NOMO-1 treated with dmso at 0.1 percent for 144 hours (cell line): ENCODE measurements at regions not wholly inside any gene's neighbourhood (a gene's known extent, or its start where the extent isn't known, plus 50 kb on each side); places are given as distances from the start of the nearest gene placed in this dataset.

Source experiments
- DNase-seq: peaks from one replicate; lab custom pipeline; 2025; ENCODE audit not compliant: unreplicated experiment; lab: John Stamatoyannopoulos, UW

DNA sequence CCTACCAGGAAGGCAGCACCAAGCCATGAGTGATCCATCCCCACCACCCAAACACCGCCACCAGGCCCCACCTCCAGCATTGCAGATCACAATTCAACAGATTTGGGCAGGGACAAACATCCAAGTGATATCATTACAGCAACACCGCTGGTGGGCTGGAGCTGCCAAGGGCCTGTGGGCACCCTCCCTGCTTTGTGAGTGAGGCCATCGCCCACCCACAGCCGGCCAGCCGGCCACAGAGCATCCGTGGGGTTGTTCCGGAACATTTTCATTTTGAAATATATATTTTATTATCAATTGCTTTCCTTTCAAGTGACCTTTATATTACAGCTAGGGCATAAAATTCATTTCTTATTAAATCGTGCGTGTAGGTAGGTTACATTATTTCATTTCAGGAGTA lies 286.0 kb upstream of the CDH4 start:
- DNase-seq: no peak

DNA sequence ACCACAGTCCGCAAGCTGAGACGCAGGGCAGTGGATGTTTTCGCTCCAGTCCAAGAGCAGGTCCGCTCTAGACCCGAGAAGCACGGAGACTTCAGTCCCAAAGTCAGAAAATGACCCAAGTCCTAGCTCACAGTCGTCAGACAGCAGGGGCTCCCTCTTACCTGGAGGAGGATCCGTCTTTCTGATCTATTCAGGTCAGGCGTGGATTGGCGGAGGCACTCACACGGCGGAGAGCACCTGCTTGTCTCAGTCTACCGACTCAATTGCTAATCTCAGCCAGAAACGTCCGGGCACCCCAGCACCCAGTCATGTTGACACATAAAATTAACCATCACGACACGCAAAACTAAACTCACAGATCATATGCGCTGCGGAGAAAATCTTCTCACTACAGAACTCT lies 285.3 kb upstream of the CDH4 start:
- no peak for DNase-seq

DNA sequence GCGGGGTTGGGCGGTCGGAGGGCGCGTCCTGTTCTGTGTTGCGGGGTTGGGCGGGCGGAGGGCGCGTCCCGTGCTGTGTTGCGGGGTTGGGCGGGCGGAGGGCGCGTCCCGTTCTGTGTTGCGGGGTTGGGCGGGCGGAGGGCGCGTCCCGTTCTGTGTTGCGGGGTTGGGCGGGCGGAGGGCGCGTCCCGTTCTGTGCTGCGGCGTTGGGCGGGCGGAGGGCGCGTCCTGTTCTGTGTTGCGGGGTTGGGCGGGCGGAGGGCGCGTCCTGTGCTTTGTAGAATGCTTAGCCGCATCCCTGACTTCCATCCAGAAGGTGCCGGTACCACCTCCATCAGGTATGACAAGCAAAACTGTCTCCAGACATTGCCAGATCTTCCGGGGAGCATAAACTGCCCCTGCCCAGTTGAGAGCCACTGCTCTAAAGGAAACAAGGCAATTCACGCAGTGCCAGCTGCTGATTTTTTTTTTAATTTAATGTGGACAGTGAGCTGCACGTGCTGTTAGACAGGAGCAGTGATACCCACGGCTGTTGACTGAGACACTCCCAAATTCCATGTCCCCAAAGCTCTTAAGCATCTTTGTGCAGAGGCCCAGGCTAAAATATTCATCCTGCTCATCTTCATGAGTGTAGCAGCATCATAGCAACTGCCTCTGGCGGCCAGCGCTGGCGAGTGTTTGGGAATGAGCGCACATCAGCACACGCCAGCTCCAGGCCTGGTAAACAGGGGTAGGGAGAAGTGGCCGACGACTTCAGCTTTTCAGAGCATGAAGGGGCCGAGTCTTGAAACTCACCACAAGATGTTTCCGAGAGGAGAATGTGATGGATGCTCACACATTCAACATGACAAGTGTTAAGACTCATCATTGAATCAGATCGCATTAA lies 284.4 kb upstream of the CDH4 start:
- DNase-seq: no peak

DNA sequence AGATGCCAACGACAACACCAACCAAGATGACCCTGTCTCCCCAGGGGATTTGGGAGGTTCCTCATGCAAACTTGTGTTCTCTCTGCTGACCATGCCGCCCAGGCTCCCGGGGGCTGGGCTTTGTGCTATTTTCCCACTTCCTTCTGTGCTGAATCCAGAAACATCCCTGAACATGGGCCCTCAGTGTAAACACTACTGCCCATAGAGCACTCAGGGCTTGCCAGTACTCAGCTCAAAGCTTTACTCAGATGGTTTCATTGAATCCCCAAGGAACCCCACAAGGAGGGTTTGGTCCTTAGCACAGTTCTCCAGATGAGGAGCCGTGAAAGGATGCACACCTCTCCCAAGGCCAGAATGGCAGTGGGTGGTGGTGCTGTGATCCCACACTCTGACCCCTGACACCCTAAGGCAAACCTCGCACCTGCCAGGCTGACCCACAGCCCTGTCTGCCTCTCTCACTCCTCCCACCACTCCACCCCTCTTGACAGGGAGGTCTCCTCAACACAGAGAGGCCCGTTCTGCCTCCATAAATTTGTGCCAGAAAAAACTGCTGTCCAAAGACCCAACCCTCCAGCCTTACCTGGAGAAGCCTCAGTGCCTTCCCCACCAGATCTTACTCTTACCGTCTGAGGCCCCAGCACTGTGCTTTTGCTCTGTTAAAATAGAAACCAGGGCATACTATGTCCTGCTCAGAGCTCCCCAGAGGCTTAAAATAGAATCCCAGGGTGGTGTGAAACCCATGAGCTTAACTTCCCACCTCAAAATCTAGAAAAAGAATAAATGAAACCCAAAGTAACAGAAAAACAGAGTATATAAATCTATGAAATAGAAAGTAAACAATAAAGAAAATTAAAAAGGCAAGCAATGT lies 283.0 kb upstream of the CDH4 start:
- DNase-seq: no peak

DNA sequence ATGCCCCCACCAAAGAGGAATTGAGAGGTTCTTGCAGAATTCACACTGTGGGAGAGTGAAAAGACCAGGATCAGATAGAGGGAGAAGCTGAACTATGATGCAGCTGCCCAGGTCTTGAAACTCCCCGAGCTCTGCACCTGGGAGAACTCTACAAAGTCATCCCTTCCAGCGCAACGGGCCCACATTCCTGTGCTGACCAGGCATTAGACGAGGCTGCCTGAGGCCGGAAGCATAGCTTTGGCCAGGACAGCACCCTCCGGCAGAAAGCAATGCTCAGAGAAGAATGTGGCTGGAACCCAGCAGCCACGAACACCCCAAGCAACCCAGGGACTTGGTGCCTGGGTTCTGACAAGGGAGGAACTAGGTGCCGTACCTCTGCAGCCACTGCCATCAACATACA lies 281.5 kb upstream of the CDH4 start:
- DNase-seq: no peak

- DNase-seq: no peak
Measured at GRCh38 chr20:60974022-60974421, 278.0 kb upstream of the CDH4 start.

GRCh38 chr20:60974441-60974945 lies 277.6 kb upstream of the CDH4 start:
- DNase-seq: no peak

GRCh38 chr20:60976139-60976538 lies 275.9 kb upstream of the CDH4 start:
- DNase-seq: no peak

GRCh38 chr20:60976913-60977312 lies 275.1 kb upstream of the CDH4 start:
- no peak for DNase-seq

- DNase-seq: no peak
Measured at GRCh38 chr20:60977901-60978300, 274.2 kb upstream of the CDH4 start.

GRCh38 chr20:60984666-60985065 lies 267.4 kb upstream of the CDH4 start:
- DNase-seq: no peak

GRCh38 chr20:60986506-60987156 lies 265.4 kb upstream of the CDH4 start:
- no peak for DNase-seq

DNA sequence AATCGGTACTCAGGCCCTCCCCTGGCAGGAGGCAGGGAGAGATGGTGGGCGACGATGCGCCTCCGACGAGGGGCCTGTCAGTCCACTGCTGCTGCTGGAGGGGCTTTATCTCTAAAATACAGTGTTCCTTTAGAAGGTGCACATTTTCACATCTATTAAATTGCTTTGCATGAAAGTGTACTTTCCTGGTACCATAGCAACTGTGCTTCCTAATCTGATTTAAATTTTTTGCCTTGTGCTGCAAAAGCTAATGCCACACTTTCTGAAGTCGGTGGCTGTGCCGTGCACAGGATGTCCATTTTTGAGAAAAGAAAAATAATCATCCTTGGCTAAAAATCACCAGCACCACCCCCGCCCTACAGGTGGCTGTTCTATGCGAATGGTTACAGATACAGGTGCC lies 262.0 kb upstream of the CDH4 start:
- DNase-seq: no peak

GRCh38 chr20:60990643-60991042 lies 261.4 kb upstream of the CDH4 start:
- no peak for DNase-seq

DNA sequence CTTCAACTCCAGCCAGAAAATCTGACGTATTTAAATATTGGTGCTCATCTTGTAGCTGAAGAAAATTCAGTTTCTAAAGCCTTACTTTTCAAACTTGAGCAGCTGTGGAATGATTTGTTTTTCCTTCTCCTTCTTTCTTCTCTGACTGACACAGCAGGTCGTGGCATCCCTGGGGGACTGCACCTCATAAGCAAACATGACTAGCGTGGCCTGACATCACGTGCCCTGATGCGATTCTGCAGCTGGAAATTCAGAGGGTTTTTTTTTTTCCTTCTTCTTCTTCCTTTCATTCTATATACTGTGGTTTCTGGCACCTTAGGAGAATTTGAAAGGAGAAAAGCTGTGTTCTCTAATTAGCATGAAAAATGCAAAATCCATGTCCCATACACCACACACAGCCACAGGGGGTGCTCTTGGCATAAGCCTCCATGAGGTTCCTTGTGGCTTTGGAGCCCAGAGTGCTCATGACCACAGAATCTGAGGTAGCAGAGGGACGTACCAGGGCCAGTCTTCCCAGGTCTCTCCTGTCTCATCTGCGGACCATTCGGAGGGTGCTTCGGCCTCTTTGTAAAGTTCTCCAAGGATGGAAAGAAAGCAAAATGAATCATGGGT lies 258.5 kb upstream of the CDH4 start:
- no peak for DNase-seq

GRCh38 chr20:60999250-60999649 lies 252.8 kb upstream of the CDH4 start:
- DNase-seq: no peak

DNA sequence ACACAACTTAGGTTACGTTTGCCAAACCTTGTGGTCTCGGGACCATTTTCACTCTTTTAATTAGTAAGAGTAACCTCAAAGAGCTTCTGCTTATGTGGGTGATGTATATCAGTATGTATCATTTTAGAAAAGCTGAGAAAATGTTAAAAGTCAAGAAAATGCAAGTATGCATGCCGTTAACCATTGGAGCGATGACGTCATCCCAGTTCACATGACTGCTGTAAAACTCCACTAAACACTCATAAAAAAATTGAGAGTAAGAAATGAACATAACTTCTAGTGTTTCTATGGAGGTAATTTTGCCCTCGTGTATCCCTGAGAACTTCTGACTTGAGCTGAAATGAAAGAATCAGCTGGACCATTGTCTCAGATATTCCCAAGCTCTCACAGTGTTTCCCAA lies 250.0 kb upstream of the CDH4 start:
- DNase-seq: no peak

GRCh38 chr20:61014491-61014890 lies 237.6 kb upstream of the CDH4 start:
- DNase-seq: no peak

GRCh38 chr20:61015602-61016001 lies 236.5 kb upstream of the CDH4 start:
- no peak for DNase-seq

- DNase-seq: no peak
Measured at GRCh38 chr20:61019322-61019721, 232.7 kb upstream of the CDH4 start.

GRCh38 chr20:61023612-61024011 lies 228.4 kb upstream of the CDH4 start:
- DNase-seq: no peak
